ENCODE measurements at regions not wholly inside any gene's neighbourhood (a gene's known extent, or its start where the extent isn't known, plus 50 kb on each side); places are given as distances from the start of the nearest gene placed in this dataset.
"Not testable (repeated sequence)": the region's sequence is repeated elsewhere in the genome, so short reads cannot be mapped to it uniquely, and the experiment has no call there.

- TF ChIP-seq, protein P1, sequence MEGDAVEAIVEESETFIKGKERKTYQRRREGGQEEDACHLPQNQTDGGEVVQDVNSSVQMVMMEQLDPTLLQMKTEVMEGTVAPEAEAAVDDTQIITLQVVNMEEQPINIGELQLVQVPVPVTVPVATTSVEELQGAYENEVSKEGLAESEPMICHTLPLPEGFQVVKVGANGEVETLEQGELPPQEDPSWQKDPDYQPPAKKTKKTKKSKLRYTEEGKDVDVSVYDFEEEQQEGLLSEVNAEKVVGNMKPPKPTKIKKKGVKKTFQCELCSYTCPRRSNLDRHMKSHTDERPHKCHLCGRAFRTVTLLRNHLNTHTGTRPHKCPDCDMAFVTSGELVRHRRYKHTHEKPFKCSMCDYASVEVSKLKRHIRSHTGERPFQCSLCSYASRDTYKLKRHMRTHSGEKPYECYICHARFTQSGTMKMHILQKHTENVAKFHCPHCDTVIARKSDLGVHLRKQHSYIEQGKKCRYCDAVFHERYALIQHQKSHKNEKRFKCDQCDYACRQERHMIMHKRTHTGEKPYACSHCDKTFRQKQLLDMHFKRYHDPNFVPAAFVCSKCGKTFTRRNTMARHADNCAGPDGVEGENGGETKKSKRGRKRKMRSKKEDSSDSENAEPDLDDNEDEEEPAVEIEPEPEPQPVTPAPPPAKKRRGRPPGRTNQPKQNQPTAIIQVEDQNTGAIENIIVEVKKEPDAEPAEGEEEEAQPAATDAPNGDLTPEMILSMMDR (IDR thresholded peaks at IDR 0.05; ENCODE audit: borderline replicate concordance, insufficient read depth, low read depth, low read length): no peak
- no peak overlapping the region for H3K4me3 ChIP-seq (ENCODE audit: low read depth, low read length)
Measured at GRCh38 chr11:90635886-90636285, 413.0 kb upstream of the CHORDC1 start.

- TF ChIP-seq, protein P1 (IDR thresholded peaks at IDR 0.05; ENCODE audit: borderline replicate concordance, insufficient read depth, low read depth, low read length): no peak
- H3K4me3 ChIP-seq (ENCODE audit: low read depth, low read length): no peak overlapping the region
Measured at GRCh38 chr11:90635151-90635550, 412.3 kb upstream of the CHORDC1 start.

DNA sequence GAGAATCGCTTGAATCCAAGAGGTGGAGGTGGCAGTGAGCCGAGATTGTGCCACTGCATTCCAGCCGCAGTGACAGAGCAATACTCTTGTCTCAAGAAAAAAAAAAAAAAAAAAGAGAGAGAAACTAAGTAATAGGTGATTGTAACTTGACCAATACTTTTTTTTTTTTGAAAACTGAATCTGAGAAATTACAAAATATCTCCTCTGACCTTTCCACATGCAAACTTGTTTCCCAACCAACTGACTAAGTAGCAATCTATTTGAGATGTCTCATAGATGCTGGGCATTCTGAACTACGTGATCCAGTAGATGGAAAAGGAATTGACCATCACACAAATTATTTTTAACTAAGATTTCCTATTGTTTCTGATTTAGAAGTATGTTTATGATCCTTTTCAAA lies 407.3 kb upstream of the CHORDC1 start:
- TF ChIP-seq, protein P1 (IDR thresholded peaks at IDR 0.05; ENCODE audit: borderline replicate concordance, insufficient read depth, low read depth, low read length): no peak
- no peak overlapping the region for H3K4me3 ChIP-seq (ENCODE audit: low read depth, low read length)

- no peak overlapping the region for H3K4me3 ChIP-seq (ENCODE audit: low read depth, low read length)
Measured at GRCh38 chr11:90629229-90629806, 406.5 kb upstream of the CHORDC1 start.

GRCh38 chr11:90614318-90614717 lies 391.5 kb upstream of the CHORDC1 start:
- TF ChIP-seq, protein P1 (IDR thresholded peaks at IDR 0.05; ENCODE audit: borderline replicate concordance, insufficient read depth, low read depth, low read length): no peak
- H3K4me3 ChIP-seq (ENCODE audit: low read depth, low read length): no peak overlapping the region

More at GRCh38 chr11:90629229-90629806, 406.5 kb upstream of the CHORDC1 start:
- TF ChIP-seq, protein P1 (IDR thresholded peaks at IDR 0.05; ENCODE audit: borderline replicate concordance, insufficient read depth, low read depth, low read length): no peak

DNA sequence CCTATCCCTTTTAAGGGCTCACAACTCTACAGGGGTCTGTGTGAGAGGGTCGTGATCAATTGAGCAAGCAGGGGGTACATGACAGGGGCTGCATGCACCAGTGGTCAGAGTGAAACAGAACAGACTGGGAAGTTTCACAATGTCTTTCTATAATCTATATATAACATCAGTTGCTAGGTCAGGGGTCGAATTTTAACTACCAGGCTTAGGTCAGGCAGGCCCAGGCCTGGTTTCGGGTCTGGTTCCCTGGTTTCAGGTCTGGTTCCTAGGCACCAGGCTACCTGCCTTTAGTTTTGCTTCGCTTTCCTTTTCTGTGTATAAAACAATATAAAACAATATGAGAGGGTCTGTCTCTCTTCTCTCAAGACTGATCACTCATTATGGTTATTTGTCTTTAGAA lies 390.2 kb upstream of the CHORDC1 start:
- H3K4me3 ChIP-seq (ENCODE audit: low read depth, low read length): not testable (repeated sequence)

DNA sequence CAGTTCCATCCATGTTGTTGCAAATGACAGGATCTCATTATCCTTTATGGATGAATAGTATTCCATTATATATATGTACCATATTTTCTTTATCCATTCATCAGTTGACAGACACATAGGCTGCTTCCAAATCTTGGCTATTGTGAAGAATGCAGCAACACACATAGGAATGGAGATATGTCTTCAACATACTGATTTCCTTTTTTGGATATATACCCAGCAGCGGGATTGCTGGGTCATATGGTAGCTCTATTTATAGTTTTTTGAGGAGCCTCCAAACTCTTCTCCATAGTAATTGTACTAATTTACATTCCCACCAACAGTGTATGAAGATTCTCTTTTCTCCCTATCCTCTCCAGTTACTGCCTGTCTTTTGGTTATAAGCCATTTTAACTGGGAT lies 383.9 kb upstream of the CHORDC1 start:
- H3K4me3 ChIP-seq (ENCODE audit: low read depth, low read length): no peak overlapping the region
- TF ChIP-seq, protein P1 (IDR thresholded peaks at IDR 0.05; ENCODE audit: borderline replicate concordance, insufficient read depth, low read depth, low read length): no peak

GRCh38 chr11:90601261-90601660 lies 378.4 kb upstream of the CHORDC1 start:
- TF ChIP-seq, protein P1 (IDR thresholded peaks at IDR 0.05; ENCODE audit: borderline replicate concordance, insufficient read depth, low read depth, low read length): no peak

More at GRCh38 chr11:90601261-90601660, 378.4 kb upstream of the CHORDC1 start:
- H3K4me3 ChIP-seq (ENCODE audit: low read depth, low read length): no peak overlapping the region
